Neural cell (in vitro differentiated cells): ENCODE measurements at regions not wholly inside any gene's neighbourhood (a gene's known extent, or its start where the extent isn't known, plus 50 kb on each side); places are given as distances from the start of the nearest gene placed in this dataset.

Source experiments
- H2AFZ ChIP-seq: fragments of 200-600, 300-800 bp; sonication (generic), shearing (Covaris generic); 2 replicates; pipeline ENCODE4 v1.6.0; 2014; ENCODE audit warnings: low read depth, mild to moderate bottlenecking, antibody characterized with exemption, low read length, moderate library complexity
- H3F3A ChIP-seq: fragments of 200-600 bp; shearing (Covaris generic); 2 replicates; pipeline ENCODE4 v1.6.1; 2016; ENCODE audit warnings: mild to moderate bottlenecking, moderate library complexity, mixed read lengths, antibody characterized with exemption, low read length; ENCODE audit not compliant: insufficient read depth, poor library complexity, severe bottlenecking
- H3K27ac ChIP-seq: fragments of 200-600, 300-800 bp; sonication (generic), shearing (Covaris generic); 2 replicates; pipeline ENCODE4 v1.5.1; 2014; ENCODE audit warnings: mild to moderate bottlenecking, low read length, moderate library complexity
- H3K27me3 ChIP-seq: fragments of 300-800, 200-600 bp; sonication (generic), shearing (Covaris generic); 2 replicates; pipeline ENCODE4 v1.6.0; 2014; ENCODE audit warnings: mild to moderate bottlenecking, low read depth, low read length, moderate library complexity; ENCODE audit not compliant: insufficient read depth
- H3K36me3 ChIP-seq: fragments of 300-800, 200-600 bp; sonication (generic), shearing (Covaris generic); 2 replicates; pipeline ENCODE4 v1.5.1; 2014; ENCODE audit warnings: mild to moderate bottlenecking, antibody characterized with exemption, low read length, moderate library complexity; ENCODE audit not compliant: insufficient read depth
- H3K4me2 ChIP-seq: fragments of 300-800, 200-600 bp; sonication (generic), shearing (Covaris generic); 2 replicates; pipeline ENCODE4 v1.6.0; 2014; ENCODE audit warnings: mild to moderate bottlenecking, low read length
- H3K4me3 ChIP-seq: fragments of 300-800, 200-600 bp; sonication (generic), shearing (Covaris generic); 2 replicates; pipeline ENCODE4 v1.5.1; 2014; ENCODE audit warnings: mild to moderate bottlenecking, low read length, moderate library complexity
- H3K79me2 ChIP-seq: fragments of 200-600 bp; shearing (Covaris generic); replicated peaks from 2 replicates; pipeline ENCODE4 v1.6.0; 2014; ENCODE audit warnings: mild to moderate bottlenecking, low read length, moderate library complexity; ENCODE audit not compliant: insufficient read depth
- H3K9ac ChIP-seq: fragments of 300-800, 200-600 bp; sonication (generic), shearing (Covaris generic); 2 replicates; pipeline ENCODE4 v1.6.1; 2016; ENCODE audit warnings: mild to moderate bottlenecking, low read length, mixed read lengths
- H3K9me2 ChIP-seq: fragments of 200-600 bp; shearing (Covaris generic); 2 replicates; pipeline ENCODE4 v1.6.1; 2016; ENCODE audit warnings: mild to moderate bottlenecking, low read length, mixed read lengths; ENCODE audit not compliant: insufficient read depth
- H3K9me3 ChIP-seq: fragments of 200-600, 300-800 bp; sonication (generic), shearing (Covaris generic); 2 replicates; pipeline ENCODE4 v1.6.1; 2016; ENCODE audit warnings: mild to moderate bottlenecking, mixed run types, low read length, moderate library complexity, mixed read lengths
- H4K20me1 ChIP-seq: fragments of 200-600 bp; shearing (Covaris generic); 2 replicates; pipeline ENCODE4 v1.6.1; 2016; ENCODE audit warnings: mild to moderate bottlenecking, mixed run types; ENCODE audit not compliant: insufficient read depth
- CTCF ChIP-seq: fragments of 450-650 bp; IDR thresholded peaks from 2 replicates; pipeline ENCODE4 v1.5.1; 2014; ENCODE audit warnings: antibody characterized with exemption, mild to moderate bottlenecking, moderate library complexity; ENCODE audit not compliant: poor library complexity, severe bottlenecking
- EP300 ChIP-seq: fragments of 450-650 bp; conservative IDR thresholded peaks from 2 replicates; pipeline ENCODE4 v1.6.1; 2014; ENCODE audit warnings: antibody characterized with exemption, mild to moderate bottlenecking, moderate library complexity; ENCODE audit not compliant: poor library complexity, severe bottlenecking
- EZH2 ChIP-seq: fragments of 200-600, 300-800 bp; shearing (Covaris generic), sonication (generic); IDR thresholded peaks from 2 replicates; pipeline ENCODE4 v1.6.1; 2014; ENCODE audit warnings: antibody characterized with exemption, low read length, borderline replicate concordance, mild to moderate bottlenecking; ENCODE audit not compliant: insufficient read depth, poor library complexity, severe bottlenecking
- MXI1 ChIP-seq: fragments of 450-650 bp; conservative IDR thresholded peaks from 2 replicates; pipeline ENCODE4 v1.6.1; 2014; ENCODE audit warnings: antibody characterized with exemption, mild to moderate bottlenecking; ENCODE audit not compliant: poor library complexity, severe bottlenecking
- POLR2AphosphoS5 ChIP-seq: IDR thresholded peaks from 2 replicates; pipeline ENCODE4 v1.6.1; 2012
- RAD21 ChIP-seq: fragments of 450-650 bp; conservative IDR thresholded peaks from 2 replicates; pipeline ENCODE4 v1.6.1; 2014; ENCODE audit warnings: antibody characterized with exemption, mild to moderate bottlenecking, moderate library complexity
- REST ChIP-seq: IDR thresholded peaks from 2 replicates; pipeline ENCODE4 v1.6.1; 2012; ENCODE audit warnings: borderline replicate concordance
- SMC3 ChIP-seq: fragments of 450-650 bp; conservative IDR thresholded peaks from 2 replicates; pipeline ENCODE4 v1.6.1; 2014; ENCODE audit warnings: antibody characterized with exemption, mild to moderate bottlenecking, moderate library complexity; ENCODE audit not compliant: poor library complexity
- TAF1 ChIP-seq: IDR thresholded peaks from 2 replicates; pipeline ENCODE4 v1.6.1; 2012; ENCODE audit warnings: low read depth

DNA sequence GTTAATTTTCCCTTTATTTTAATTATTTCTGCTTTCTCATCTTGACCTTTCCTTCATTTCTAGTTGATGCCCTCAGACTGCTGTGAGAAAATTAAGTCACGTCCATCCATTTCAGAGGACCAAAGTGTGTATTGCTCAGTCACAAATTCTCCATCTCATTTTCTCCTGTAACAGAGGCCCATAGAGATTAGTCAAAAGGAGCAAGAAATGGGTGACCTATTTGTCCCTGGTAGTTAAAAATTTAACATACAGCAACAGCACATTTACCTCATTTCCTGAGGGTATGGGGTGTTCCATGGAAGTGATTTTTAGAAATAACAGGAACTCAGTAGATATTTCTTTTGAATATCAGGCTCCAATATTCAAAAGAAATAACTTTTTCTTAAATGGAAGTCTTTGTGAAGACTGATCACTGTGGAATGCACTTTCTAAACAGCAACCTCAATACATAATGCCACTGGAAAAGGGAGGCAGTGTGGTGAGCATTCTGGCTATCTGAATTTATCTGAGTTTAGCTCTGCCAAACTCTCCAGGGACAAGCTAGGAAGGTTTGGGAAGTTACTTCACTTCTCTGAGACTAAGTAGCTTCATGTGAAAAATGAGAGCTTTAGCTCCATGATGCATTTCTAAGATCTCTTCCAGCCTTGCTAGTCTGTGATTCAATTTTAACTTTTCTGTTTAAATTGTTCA, 808.2 kb downstream of the SQOR start:
- Histone ChIP-seq H3K4me2 (no peak overlapping the region), H2AFZ (no peak overlapping the region), H3K27ac (no peak overlapping the region), H4K20me1 (no peaks in the 10 kb centered on the region), H3K9me3 (no peaks in the 10 kb centered on the region), H3K9me2 (no peaks in the 10 kb centered on the region), H3K4me3 (no peak overlapping the region), H3K79me2 (no peaks in the 10 kb centered on the region), H3F3A (no peaks in the 10 kb centered on the region), H3K9ac (no peak overlapping the region), H3K27me3 (no peaks in the 10 kb centered on the region), H3K36me3 (no peaks in the 10 kb centered on the region)
- TF ChIP-seq CTCF (no peak), EZH2 (no peak), POLR2AphosphoS5 (no peak), MXI1 (no peak), EP300 (no peak), RAD21 (no peak), SMC3 (no peak), REST (no peak), TAF1 (no peak)

DNA sequence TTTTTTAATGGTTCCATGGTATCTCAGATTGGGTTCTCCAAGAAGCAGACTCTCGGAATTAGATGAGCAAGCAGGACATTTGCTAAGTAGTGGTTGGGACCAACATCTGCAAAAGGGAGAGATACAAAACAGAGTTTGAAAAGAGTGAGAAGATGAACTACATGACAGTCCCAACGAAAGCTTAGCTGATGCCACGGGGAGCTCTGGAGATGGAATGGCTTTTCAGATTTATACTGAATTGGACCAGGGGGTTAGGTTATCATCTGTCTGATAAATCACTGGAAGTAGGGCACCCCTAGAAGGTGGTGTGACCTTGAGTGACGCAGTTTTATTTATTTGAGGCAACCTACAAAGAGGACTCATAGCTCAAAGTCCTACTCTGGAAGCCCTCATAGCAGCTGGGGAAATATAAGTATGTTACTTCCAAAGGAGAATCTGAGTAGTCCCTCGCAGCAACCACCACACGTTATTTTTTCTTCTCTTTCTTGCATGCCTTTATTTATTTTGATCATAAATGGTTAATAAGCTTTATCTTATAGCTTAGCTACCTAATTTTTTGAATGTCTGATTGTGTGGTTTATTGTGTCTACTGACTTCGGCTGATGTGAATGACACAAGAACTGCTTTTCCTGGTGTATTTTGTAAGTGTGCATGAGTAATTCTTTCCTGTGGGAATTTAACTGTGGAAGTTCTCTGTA, 815.4 kb downstream of the SQOR start:
- Histone ChIP-seq H3K4me2 (no peak overlapping the region), H2AFZ (no peak overlapping the region), H3K27me3 (no peaks in the 10 kb centered on the region), H3K27ac (no peak overlapping the region), H3K4me3 (no peak overlapping the region), H3F3A (peaks cover 7% of the 10 kb centered on the region), H3K9me2 (no peaks in the 10 kb centered on the region), H4K20me1 (no peaks in the 10 kb centered on the region), H3K9me3 (no peaks in the 10 kb centered on the region), H3K9ac (no peak overlapping the region), H3K36me3 (no peaks in the 10 kb centered on the region), H3K79me2 (no peaks in the 10 kb centered on the region)
- TF ChIP-seq REST, result no peak
- no peak for TF ChIP-seq CTCF
- no peak for TF ChIP-seq POLR2AphosphoS5
- no peak for TF ChIP-seq SMC3
- TF ChIP-seq MXI1, result no peak
- TF ChIP-seq EP300, result no peak
- no peak for TF ChIP-seq RAD21
- no peak for TF ChIP-seq EZH2
- no peak for TF ChIP-seq TAF1
